GM04503 (cell line): ENCODE measurements at regions not wholly inside any gene's neighbourhood (a gene's known extent, or its start where the extent isn't known, plus 50 kb on each side); places are given as distances from the start of the nearest gene placed in this dataset.

Source experiments
- DNase-seq: peaks from one replicate; pipeline ENCODE4 v3.0.0-alpha.2; 2012; ENCODE audit warnings: low read depth

- DNase-seq, result no peak
Observed at GRCh38 chr2:240226672-240227537, 86.4 kb upstream of the OTOS start.

- no peak for DNase-seq
Observed at GRCh38 chr2:240227538-240228428, 87.3 kb upstream of the OTOS start.

GRCh38 chr2:240229005-240229404 is 88.5 kb upstream of the OTOS start:
- no peak for DNase-seq

- DNase-seq, result no peak
Observed at GRCh38 chr2:240229603-240230235, 89.3 kb upstream of the OTOS start.

GRCh38 chr2:240230291-240230931 is 90.0 kb upstream of the OTOS start:
- no peak for DNase-seq

- DNase-seq, result no peak
Observed at GRCh38 chr2:240231838-240232244, 91.4 kb upstream of the OTOS start.

- DNase-seq, result no peak
Observed at GRCh38 chr2:240232264-240232915, 91.9 kb upstream of the OTOS start.

- no peak for DNase-seq
Observed at GRCh38 chr2:240232961-240233884, 92.8 kb upstream of the OTOS start.

- DNase-seq, result no peak
Observed at GRCh38 chr2:240233885-240234502, 93.5 kb upstream of the OTOS start.

- DNase-seq, result no peak
Observed at GRCh38 chr2:240234503-240234951, 94.1 kb upstream of the OTOS start.

- no peak for DNase-seq
Observed at GRCh38 chr2:240235149-240235803, 94.8 kb upstream of the OTOS start.

GRCh38 chr2:240235811-240236210 is 95.4 kb upstream of the OTOS start:
- no peak for DNase-seq

GRCh38 chr2:240236217-240237111 is 96.0 kb upstream of the OTOS start:
- DNase-seq, result no peak

GRCh38 chr2:240237609-240238174 is 97.2 kb upstream of the OTOS start:
- no peak for DNase-seq

- DNase-seq, result no peak
Observed at GRCh38 chr2:240238201-240238600, 97.7 kb upstream of the OTOS start.

- no peak for DNase-seq
Observed at GRCh38 chr2:240238786-240239185, 98.3 kb upstream of the OTOS start.

- no peak for DNase-seq
Observed at GRCh38 chr2:240239325-240239724, 98.9 kb upstream of the OTOS start.
